Fibroblast of mammary gland (primary cell): ENCODE measurements at regions not wholly inside any gene's neighbourhood (a gene's known extent, or its start where the extent isn't known, plus 50 kb on each side); places are given as distances from the start of the nearest gene placed in this dataset.

Source experiments
- DNase-seq: peaks from one replicate; pipeline ENCODE4 v3.0.0-alpha.2; 2010; ENCODE audit warnings: low read depth
- H3K4me3 ChIP-seq: 2 replicates; pipeline ENCODE4 v1.5.1; 2011; ENCODE audit warnings: low read depth, mild to moderate bottlenecking, low read length, moderate library complexity; ENCODE audit not compliant: control insufficient read depth
- CTCF ChIP-seq: conservative IDR thresholded peaks from 2 replicates; pipeline ENCODE4 v1.5.1; 2011; ENCODE audit warnings: low read depth, low read length, inconsistent platforms; ENCODE audit not compliant: control insufficient read depth, insufficient read depth

GRCh38 chr12:84732828-84733340 is 179.7 kb downstream of the SLC6A15 start:
- no peak overlapping the region for H3K4me3 ChIP-seq
- DNase-seq = no peak
- TF ChIP-seq CTCF = no peak

GRCh38 chr12:84730561-84731162 is 181.9 kb downstream of the SLC6A15 start:
- DNase-seq = no peak
- TF ChIP-seq CTCF = no peak
- no peak overlapping the region for H3K4me3 ChIP-seq

GRCh38 chr12:84727961-84728360 is 184.6 kb downstream of the SLC6A15 start:
- DNase-seq = no peak
- TF ChIP-seq CTCF = no peak
- no peak overlapping the region for H3K4me3 ChIP-seq

GRCh38 chr12:84726780-84727179 is 185.8 kb downstream of the SLC6A15 start:
- no peak for DNase-seq
- no peak for TF ChIP-seq CTCF
- no peak overlapping the region for H3K4me3 ChIP-seq

GRCh38 chr12:84723988-84724387 is 188.6 kb downstream of the SLC6A15 start:
- no peak for TF ChIP-seq CTCF
- DNase-seq = no peak
- H3K4me3 ChIP-seq = no peak overlapping the region

GRCh38 chr12:84719997-84720396 is 192.6 kb downstream of the SLC6A15 start:
- H3K4me3 ChIP-seq = no peak overlapping the region
- no peak for DNase-seq
- TF ChIP-seq CTCF = no peak

GRCh38 chr12:84718906-84719305 is 193.7 kb downstream of the SLC6A15 start:
- no peak overlapping the region for H3K4me3 ChIP-seq
- DNase-seq = no peak
- TF ChIP-seq CTCF = no peak
